GM12878 (cell line): ENCODE measurements at regions not wholly inside any gene's neighbourhood (a gene's known extent, or its start where the extent isn't known, plus 50 kb on each side); places are given as distances from the start of the nearest gene placed in this dataset.

Experiments used
- DPF2 ChIP-seq: fragments of 450-650 bp; IDR thresholded peaks from 2 replicates; pipeline ENCODE4 v1.6.1; 2017; ENCODE audit warnings: mild to moderate bottlenecking
- E2F8 ChIP-seq: fragments of 450-650 bp; IDR thresholded peaks from 2 replicates; pipeline ENCODE4 v1.6.1; 2018; ENCODE audit warnings: mild to moderate bottlenecking, low read depth, moderate library complexity; ENCODE audit not compliant: partially characterized antibody
- FOXM1 ChIP-seq: IDR thresholded peaks from 2 replicates; pipeline ENCODE4 v1.6.1; 2012; ENCODE audit warnings: low read depth, mild to moderate bottlenecking, inconsistent platforms, low read length, moderate library complexity
- HDAC6 ChIP-seq: fragments of 200-600 bp; sonication (generic); IDR thresholded peaks from one replicate; pipeline ENCODE4 v1.8.0; 2017; ENCODE audit warnings: antibody characterized with exemption; ENCODE audit not compliant: unreplicated experiment
- LARP7 ChIP-seq: fragments of 450-650 bp; IDR thresholded peaks from 2 replicates; pipeline ENCODE4 v1.6.1; 2017; ENCODE audit warnings: mild to moderate bottlenecking
- MTA3 ChIP-seq: IDR thresholded peaks from 2 replicates; pipeline ENCODE4 v1.6.1; 2012; ENCODE audit warnings: low read length, inconsistent platforms, borderline replicate concordance
- MYB ChIP-seq: fragments of 150-350 bp; IDR thresholded peaks from 2 replicates; pipeline ENCODE4 v1.6.1; 2014; ENCODE audit warnings: mild to moderate bottlenecking, low read depth, low read length, borderline replicate concordance
- NFYA ChIP-seq: IDR thresholded peaks from 2 replicates; pipeline ENCODE4 v1.6.1; 2011; ENCODE audit warnings: low read depth, mild to moderate bottlenecking, low read length, improper control_type of control experiment, borderline replicate concordance
- NFYB ChIP-seq: IDR thresholded peaks from 2 replicates; pipeline ENCODE4 v1.6.1; 2011; ENCODE audit warnings: low read depth, mild to moderate bottlenecking, low read length, improper control_type of control experiment, moderate library complexity; ENCODE audit not compliant: insufficient read depth
- WRNIP1 ChIP-seq: IDR thresholded peaks from 2 replicates; pipeline ENCODE4 v1.6.1; 2011; ENCODE audit warnings: low read depth, low read length, improper control_type of control experiment, borderline replicate concordance
- TF ChIP-seq, protein P1 (sequence below): fragments of 450-650 bp; IDR thresholded peaks from 2 replicates; pipeline ENCODE4 v1.6.1; 2017; ENCODE audit warnings: mild to moderate bottlenecking, moderate library complexity

GRCh38 chrX:459611-460010 lies 72.9 kb upstream of the PPP2R3B start (continued):
- TF ChIP-seq E2F8 (no peak), HDAC6 (no peak), MYB (no peak), MTA3 (no peak), LARP7 (no peak), NFYB (no peak), NFYA (no peak), FOXM1 (no peak), WRNIP1 (no peak), DPF2 (no peak)
- TF ChIP-seq, protein P1, sequence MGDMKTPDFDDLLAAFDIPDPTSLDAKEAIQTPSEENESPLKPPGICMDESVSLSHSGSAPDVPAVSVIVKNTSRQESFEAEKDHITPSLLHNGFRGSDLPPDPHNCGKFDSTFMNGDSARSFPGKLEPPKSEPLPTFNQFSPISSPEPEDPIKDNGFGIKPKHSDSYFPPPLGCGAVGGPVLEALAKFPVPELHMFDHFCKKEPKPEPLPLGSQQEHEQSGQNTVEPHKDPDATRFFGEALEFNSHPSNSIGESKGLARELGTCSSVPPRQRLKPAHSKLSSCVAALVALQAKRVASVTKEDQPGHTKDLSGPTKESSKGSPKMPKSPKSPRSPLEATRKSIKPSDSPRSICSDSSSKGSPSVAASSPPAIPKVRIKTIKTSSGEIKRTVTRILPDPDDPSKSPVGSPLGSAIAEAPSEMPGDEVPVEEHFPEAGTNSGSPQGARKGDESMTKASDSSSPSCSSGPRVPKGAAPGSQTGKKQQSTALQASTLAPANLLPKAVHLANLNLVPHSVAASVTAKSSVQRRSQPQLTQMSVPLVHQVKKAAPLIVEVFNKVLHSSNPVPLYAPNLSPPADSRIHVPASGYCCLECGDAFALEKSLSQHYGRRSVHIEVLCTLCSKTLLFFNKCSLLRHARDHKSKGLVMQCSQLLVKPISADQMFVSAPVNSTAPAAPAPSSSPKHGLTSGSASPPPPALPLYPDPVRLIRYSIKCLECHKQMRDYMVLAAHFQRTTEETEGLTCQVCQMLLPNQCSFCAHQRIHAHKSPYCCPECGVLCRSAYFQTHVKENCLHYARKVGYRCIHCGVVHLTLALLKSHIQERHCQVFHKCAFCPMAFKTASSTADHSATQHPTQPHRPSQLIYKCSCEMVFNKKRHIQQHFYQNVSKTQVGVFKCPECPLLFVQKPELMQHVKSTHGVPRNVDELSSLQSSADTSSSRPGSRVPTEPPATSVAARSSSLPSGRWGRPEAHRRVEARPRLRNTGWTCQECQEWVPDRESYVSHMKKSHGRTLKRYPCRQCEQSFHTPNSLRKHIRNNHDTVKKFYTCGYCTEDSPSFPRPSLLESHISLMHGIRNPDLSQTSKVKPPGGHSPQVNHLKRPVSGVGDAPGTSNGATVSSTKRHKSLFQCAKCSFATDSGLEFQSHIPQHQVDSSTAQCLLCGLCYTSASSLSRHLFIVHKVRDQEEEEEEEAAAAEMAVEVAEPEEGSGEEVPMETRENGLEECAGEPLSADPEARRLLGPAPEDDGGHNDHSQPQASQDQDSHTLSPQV: no peak
